Hepatocyte (in vitro differentiated cells): ENCODE measurements at regions not wholly inside any gene's neighbourhood (a gene's known extent, or its start where the extent isn't known, plus 50 kb on each side); places are given as distances from the start of the nearest gene placed in this dataset.

ENCODE experiments used
- DNase-seq: peaks from one replicate; pipeline ENCODE4 v3.0.0-alpha.2; 2016; ENCODE audit warnings: low spot score
- H2AFZ ChIP-seq: fragments of 200-600 bp; sonication (generic); 2 replicates; pipeline ENCODE4 v1.6.0; 2016; ENCODE audit warnings: antibody characterized with exemption, mild to moderate bottlenecking
- H3K27ac ChIP-seq: fragments of 200-600 bp; sonication (generic); 2 replicates; pipeline ENCODE4 v1.5.1; 2016; ENCODE audit warnings: mild to moderate bottlenecking
- H3K27me3 ChIP-seq: fragments of 200-600 bp; sonication (generic); 2 replicates; pipeline ENCODE4 v1.6.1; 2016
- H3K36me3 ChIP-seq: fragments of 200-600 bp; sonication (generic); replicated peaks from 2 replicates; pipeline ENCODE4 v1.5.1; 2016; ENCODE audit warnings: low read depth; ENCODE audit not compliant: insufficient read depth
- H3K4me1 ChIP-seq: fragments of 200-600 bp; sonication (generic); 2 replicates; pipeline ENCODE4 v1.5.1; 2016; ENCODE audit warnings: mild to moderate bottlenecking, moderate library complexity; ENCODE audit not compliant: insufficient read depth
- H3K4me2 ChIP-seq: fragments of 200-600 bp; sonication (generic); 2 replicates; pipeline ENCODE4 v1.6.0; 2016
- H3K4me3 ChIP-seq: fragments of 200-600 bp; sonication (generic); 2 replicates; pipeline ENCODE4 v1.5.1; 2016; ENCODE audit warnings: mild to moderate bottlenecking
- H3K79me2 ChIP-seq: fragments of 200-600 bp; sonication (generic); 2 replicates; pipeline ENCODE4 v1.6.0; 2017; ENCODE audit warnings: mild to moderate bottlenecking
- H3K9me2 ChIP-seq: fragments of 200-600 bp; sonication (generic); replicated peaks from 2 replicates; pipeline ENCODE4 v1.6.0; 2017; ENCODE audit warnings: mild to moderate bottlenecking; ENCODE audit not compliant: insufficient read depth
- H3K9me3 ChIP-seq: fragments of 200-600 bp; sonication (generic); 2 replicates; pipeline ENCODE4 v1.5.1; 2016; ENCODE audit warnings: low read depth, mild to moderate bottlenecking
- H4K20me1 ChIP-seq: fragments of 200-600 bp; sonication (generic); 2 replicates; pipeline ENCODE4 v1.6.0; 2016; ENCODE audit warnings: mild to moderate bottlenecking; ENCODE audit not compliant: insufficient read depth, poor library complexity, severe bottlenecking
- EZH2 ChIP-seq: fragments of 200-600 bp; sonication (generic); IDR thresholded peaks from 2 replicates; pipeline ENCODE4 v1.6.1; 2016; ENCODE audit warnings: antibody characterized with exemption, mild to moderate bottlenecking, borderline replicate concordance
- EZH2phosphoT487 ChIP-seq: fragments of 200-600 bp; sonication (generic); IDR thresholded peaks from one replicate; pipeline ENCODE4 v1.6.1; 2018; ENCODE audit warnings: antibody characterized with exemption, mild to moderate bottlenecking, low read depth, moderate library complexity; ENCODE audit not compliant: unreplicated experiment, severe bottlenecking
- WGBS: methylation state at CpG from one replicate; pipeline ENCODE4 v1.1.6; 2016; ENCODE audit warnings: low lambda C conversion rate; ENCODE audit errors: missing lambda C conversion rate; 5-methylcytosine and 5-hydroxymethylcytosine counted together
- TF ChIP-seq, protein P1 (sequence below): fragments of 200-600 bp; sonication (generic); IDR thresholded peaks from 2 replicates; pipeline ENCODE4 v1.5.1; 2016; ENCODE audit warnings: antibody characterized with exemption, mild to moderate bottlenecking; ENCODE audit not compliant: poor library complexity

DNA sequence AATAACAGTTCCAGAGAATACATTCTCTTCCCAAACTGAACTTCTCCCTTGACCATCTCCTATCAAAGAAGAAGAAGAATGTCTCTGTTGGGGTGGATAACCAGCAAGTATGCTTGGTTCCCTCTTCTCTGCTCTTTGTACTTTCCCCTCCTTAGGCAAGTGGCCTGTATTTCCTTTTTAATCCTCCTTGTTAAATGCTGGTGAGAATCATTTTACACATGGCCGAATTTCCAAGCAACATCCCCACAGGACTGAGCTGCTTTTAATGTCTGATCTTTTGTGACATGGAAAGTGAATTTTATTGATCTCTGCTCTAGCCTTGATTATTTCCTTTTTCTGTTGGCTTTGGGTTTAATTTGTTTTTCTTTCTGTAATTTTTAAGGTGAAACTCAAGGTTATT is 336.7 kb downstream of the DUSP10 start:
- Histone ChIP-seq H3K27me3 (no peaks in the 10 kb centered on the region), H3K27ac (no peak overlapping the region)

GRCh38 chr1:221408117-221408803 is 333.6 kb downstream of the DUSP10 start:
- Histone ChIP-seq H3K4me1 (no peaks in the 10 kb centered on the region), H3K27me3 (no peaks in the 10 kb centered on the region), H4K20me1 (no peaks in the 10 kb centered on the region), H3K36me3 (no peaks in the 10 kb centered on the region), H3K27ac (no peak overlapping the region), H2AFZ (no peak overlapping the region), H3K79me2 (no peaks in the 10 kb centered on the region), H3K4me2 (no peak overlapping the region), H3K4me3 (no peak overlapping the region), H3K9me3 (no peaks in the 10 kb centered on the region), H3K9me2 (no peaks in the 10 kb centered on the region)
- WGBS, result 61% methylated on average over 7 of the region's 7 CpGs
- no peak for DNase-seq
- TF ChIP-seq EZH2, result no peak
- no peak for TF ChIP-seq EZH2phosphoT487
- TF ChIP-seq, protein P1, sequence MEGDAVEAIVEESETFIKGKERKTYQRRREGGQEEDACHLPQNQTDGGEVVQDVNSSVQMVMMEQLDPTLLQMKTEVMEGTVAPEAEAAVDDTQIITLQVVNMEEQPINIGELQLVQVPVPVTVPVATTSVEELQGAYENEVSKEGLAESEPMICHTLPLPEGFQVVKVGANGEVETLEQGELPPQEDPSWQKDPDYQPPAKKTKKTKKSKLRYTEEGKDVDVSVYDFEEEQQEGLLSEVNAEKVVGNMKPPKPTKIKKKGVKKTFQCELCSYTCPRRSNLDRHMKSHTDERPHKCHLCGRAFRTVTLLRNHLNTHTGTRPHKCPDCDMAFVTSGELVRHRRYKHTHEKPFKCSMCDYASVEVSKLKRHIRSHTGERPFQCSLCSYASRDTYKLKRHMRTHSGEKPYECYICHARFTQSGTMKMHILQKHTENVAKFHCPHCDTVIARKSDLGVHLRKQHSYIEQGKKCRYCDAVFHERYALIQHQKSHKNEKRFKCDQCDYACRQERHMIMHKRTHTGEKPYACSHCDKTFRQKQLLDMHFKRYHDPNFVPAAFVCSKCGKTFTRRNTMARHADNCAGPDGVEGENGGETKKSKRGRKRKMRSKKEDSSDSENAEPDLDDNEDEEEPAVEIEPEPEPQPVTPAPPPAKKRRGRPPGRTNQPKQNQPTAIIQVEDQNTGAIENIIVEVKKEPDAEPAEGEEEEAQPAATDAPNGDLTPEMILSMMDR, result no peak

More for the DNA sequence above, 336.7 kb downstream of the DUSP10 start:
- no peaks in the 10 kb centered on the region for H3K9me2 ChIP-seq
- no peak overlapping the region for H2AFZ ChIP-seq
- no peaks in the 10 kb centered on the region for H3K36me3 ChIP-seq
- H3K4me2 ChIP-seq, result no peak overlapping the region
- no peaks in the 10 kb centered on the region for H3K79me2 ChIP-seq
- whole genome bisulfite sequencing, result 64% methylated on average over 1 of the region's 1 CpG
- DNase-seq, result no peak
- no peaks in the 10 kb centered on the region for H3K9me3 ChIP-seq
- H3K4me3 ChIP-seq, result no peak overlapping the region
- H4K20me1 ChIP-seq, result no peaks in the 10 kb centered on the region
- no peak for TF ChIP-seq EZH2phosphoT487
- TF ChIP-seq, protein P1, result no peak
- H3K4me1 ChIP-seq, result no peaks in the 10 kb centered on the region

GRCh38 chr1:221411283-221411682 is 330.6 kb downstream of the DUSP10 start:
- H2AFZ ChIP-seq, result no peak overlapping the region
- WGBS, result 83% methylated on average over 3 of the region's 3 CpGs
- H4K20me1 ChIP-seq, result no peaks in the 10 kb centered on the region
- H3K36me3 ChIP-seq, result no peaks in the 10 kb centered on the region
- no peaks in the 10 kb centered on the region for H3K27me3 ChIP-seq
- H3K79me2 ChIP-seq, result no peaks in the 10 kb centered on the region
- TF ChIP-seq EZH2 (no peak), EZH2phosphoT487 (no peak)
- TF ChIP-seq, protein P1, result no peak
- H3K27ac ChIP-seq, result no peak overlapping the region
- no peaks in the 10 kb centered on the region for H3K9me3 ChIP-seq
- no peak overlapping the region for H3K4me2 ChIP-seq
- H3K4me1 ChIP-seq, result no peaks in the 10 kb centered on the region
- no peak for DNase-seq
- H3K9me2 ChIP-seq, result no peaks in the 10 kb centered on the region
- no peak overlapping the region for H3K4me3 ChIP-seq
